ENCODE measurements at regions not wholly inside any gene's neighbourhood (a gene's known extent, or its start where the extent isn't known, plus 50 kb on each side); places are given as distances from the start of the nearest gene placed in this dataset.
"Not testable (repeated sequence)": the region's sequence is repeated elsewhere in the genome, so short reads cannot be mapped to it uniquely, and the experiment has no call there.

DNA sequence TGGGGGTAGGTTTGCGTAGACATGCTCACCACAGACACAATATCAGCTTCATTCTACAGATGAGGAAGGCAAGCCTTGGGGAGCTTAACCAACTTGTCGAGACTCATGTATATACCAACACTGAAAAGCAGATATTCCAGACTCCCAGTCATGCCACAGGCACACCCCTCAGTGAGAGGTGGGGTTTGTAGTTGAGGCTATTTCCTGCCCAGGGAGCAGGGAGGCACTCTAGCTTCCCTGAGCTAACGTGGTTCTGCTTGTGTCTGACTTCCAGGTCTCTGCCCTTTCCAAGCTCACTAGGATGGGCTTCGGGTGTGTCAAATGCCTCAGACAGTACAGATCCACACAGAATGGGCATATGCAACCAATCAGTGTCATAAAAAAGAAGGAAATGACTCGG lies 122.3 kb upstream of the RUNX1 start:
- Histone ChIP-seq H3K27ac (no peak overlapping the region), H3K36me3 (no peaks in the 10 kb centered on the region), H3K4me3 (no peak overlapping the region), H3K27me3 (no peaks in the 10 kb centered on the region), H3K4me1 (no peaks in the 10 kb centered on the region), H3K9me3 (replicated peaks) (peaks cover 8% of the 10 kb centered on the region; the same call in 1 of the 2 replicates)
- DNase-seq, result no peak

DNA sequence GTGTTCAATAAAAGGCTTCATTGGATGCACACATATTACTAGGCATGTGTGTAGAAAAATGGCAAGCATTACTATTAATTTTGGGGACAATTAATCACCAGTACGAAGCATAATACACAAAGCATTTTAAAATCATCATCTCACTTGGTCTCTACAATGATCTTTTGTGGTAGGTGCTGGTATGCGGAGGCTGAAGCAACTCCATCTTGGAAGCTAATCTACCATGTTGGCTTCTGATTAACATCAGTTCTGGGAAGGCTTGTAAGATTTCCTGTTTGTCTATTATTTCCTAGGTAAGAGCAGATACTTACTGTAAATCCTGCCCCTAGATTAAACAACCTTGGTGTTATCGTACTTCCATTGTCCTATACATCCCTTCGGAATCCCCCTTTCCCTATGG lies 121.7 kb upstream of the RUNX1 start:
- DNase-seq, result no peak
- H3K4me3 ChIP-seq, result no peak overlapping the region
- H3K4me1 ChIP-seq, result no peaks in the 10 kb centered on the region
- H3K27ac ChIP-seq, result no peak overlapping the region
- no peaks in the 10 kb centered on the region for H3K27me3 ChIP-seq
- peaks cover 8% of the 10 kb centered on the region; the same call in 1 of the 2 replicates for H3K9me3 ChIP-seq (replicated peaks)
- H3K36me3 ChIP-seq, result no peaks in the 10 kb centered on the region

DNA sequence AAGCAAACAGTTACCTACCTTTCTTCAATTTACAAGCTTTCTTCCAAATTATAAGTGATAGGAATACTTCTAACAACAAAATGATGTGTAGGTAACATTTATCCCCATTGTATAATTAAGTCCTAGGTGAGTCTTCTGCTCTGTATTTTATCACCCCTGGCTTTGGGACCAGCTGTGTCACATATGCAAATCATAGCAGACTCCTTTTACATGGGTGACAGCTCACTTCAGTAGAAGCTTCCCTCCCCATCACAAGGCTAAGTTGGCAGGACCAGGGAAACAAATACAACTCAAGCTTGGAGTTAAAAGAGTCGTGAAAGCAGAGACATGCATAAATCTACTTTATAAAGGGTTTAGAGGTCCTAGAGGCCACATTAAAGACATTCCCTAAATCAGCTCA lies 121.1 kb upstream of the RUNX1 start:
- Histone ChIP-seq H3K4me1 (no peaks in the 10 kb centered on the region), H3K36me3 (no peaks in the 10 kb centered on the region), H3K27ac (no peak overlapping the region), H3K4me3 (no peak overlapping the region), H3K9me3 (replicated peaks) (peaks cover 8% of the 10 kb centered on the region; the same call in 1 of the 2 replicates), H3K27me3 (no peaks in the 10 kb centered on the region)
- no peak for DNase-seq

DNA sequence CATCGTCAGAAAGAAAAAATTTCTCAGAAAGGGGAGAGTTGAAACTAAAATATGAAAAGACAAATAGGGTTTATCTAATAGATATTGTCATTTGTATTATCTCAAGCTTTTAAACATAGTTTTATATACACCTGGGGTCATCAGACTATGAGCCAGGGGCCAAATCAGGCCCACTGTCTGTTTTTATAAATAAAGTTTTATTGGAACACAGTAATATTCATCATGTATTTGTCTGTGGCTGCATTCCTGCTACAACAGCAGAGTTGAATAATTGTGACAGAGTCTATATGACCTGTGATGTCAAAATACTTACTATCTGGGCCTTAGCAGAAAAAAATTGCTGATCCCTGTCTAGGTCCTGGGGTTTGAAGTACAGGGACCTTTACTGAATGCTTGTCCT lies 120.5 kb upstream of the RUNX1 start:
- Histone ChIP-seq H3K27ac (no peak overlapping the region), H3K27me3 (no peaks in the 10 kb centered on the region), H3K36me3 (no peaks in the 10 kb centered on the region), H3K4me3 (no peak overlapping the region), H3K9me3 (replicated peaks) (peaks cover 8% of the 10 kb centered on the region; the same call in 1 of the 2 replicates), H3K4me1 (no peaks in the 10 kb centered on the region)
- DNase-seq, result no peak

DNA sequence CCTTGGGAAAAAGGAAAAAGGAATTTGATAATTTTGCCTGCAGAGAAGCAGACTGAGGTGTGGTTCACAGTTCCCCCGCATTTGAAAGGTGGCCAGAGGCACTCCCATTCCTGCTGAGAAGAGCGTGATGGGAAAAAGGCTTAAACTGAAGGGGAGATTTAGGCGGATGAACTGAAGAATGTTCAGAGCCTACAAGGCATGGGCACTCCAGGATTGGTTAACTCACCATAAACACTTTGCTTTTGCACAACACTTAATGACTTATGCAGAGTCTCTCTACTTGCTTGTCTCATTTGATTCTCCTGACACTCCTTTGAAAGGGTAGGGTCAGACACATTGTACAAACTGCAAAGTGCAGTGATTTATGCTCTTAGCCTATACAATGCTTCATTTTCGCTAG lies 119.6 kb upstream of the RUNX1 start:
- DNase-seq, result no peak
- no peak overlapping the region for H3K27ac ChIP-seq
- no peaks in the 10 kb centered on the region for H3K36me3 ChIP-seq
- peaks cover 8% of the 10 kb centered on the region; the same call in 1 of the 2 replicates for H3K9me3 ChIP-seq (replicated peaks)
- H3K4me3 ChIP-seq, result no peak overlapping the region
- no peaks in the 10 kb centered on the region for H3K4me1 ChIP-seq
- H3K27me3 ChIP-seq, result no peaks in the 10 kb centered on the region

DNA sequence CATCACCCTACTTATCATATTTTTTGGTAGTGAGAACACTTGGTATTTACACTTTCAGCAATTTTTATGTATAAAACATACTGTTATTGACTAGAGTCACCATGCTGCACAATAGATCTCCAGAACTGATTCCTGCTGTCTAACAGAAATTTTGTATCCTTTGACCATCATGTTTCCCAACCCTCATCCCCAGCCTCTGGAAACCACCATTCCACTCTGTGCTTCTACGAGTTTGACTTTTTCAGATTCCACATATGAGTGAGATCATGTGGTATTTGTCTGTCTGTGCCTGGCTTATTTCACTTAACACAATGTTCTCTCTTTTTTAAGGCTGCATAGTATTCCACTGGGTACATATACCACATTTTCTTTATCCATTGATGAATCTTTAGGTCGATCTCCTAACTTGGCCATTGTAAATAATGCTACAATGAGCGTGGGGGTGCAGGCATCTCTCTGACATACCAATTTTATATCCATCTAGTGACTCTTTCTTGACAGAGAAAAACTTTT lies 115.9 kb upstream of the RUNX1 start:
- Histone ChIP-seq H3K27ac (no peak overlapping the region), H3K4me1 (no peaks in the 10 kb centered on the region), H3K27me3 (no peaks in the 10 kb centered on the region), H3K36me3 (no peaks in the 10 kb centered on the region), H3K9me3 (replicated peaks) (no peaks in the 10 kb centered on the region; the same call in none of the 2 replicates), H3K4me3 (no peak overlapping the region)
- no peak for DNase-seq

DNA sequence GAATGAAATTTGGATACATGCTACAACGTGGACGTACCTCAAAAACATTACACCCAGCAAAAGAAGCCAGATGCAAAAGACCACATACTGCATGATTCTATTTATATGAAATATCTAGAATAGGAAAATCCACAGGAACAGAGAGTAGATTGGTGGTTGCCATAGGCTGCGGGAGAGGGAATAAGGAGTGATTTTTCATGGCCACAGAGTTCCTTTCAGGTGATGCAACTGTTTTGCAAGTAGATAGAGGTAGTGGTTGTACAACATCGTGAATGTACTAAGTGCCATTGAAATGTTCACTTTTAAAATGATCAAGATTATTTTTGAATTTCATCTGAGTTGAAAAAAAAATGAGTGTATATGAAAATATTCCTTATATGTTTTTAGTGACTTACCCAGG lies 115.3 kb upstream of the RUNX1 start:
- no peak for DNase-seq

DNA sequence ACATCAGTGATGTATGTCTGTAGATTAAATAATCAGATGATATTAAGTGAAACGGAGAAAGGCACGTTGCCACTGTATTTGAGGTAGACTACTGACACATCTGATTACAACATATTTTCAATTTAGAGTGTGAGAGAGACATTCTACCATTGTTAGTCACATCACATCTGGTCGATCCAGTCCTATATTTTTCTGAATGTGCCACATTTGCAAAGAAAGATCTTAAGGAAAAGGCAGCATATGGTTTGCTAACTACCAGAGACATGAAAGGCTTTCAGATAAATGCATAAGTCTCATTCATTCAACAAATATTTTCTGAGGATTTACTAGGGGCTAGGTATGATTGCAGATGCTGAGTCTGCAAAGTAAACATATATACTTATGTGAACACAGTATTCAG lies 114.3 kb upstream of the RUNX1 start:
- Histone ChIP-seq H3K9me3 (replicated peaks) (no peaks in the 10 kb centered on the region; the same call in none of the 2 replicates), H3K4me3 (no peak overlapping the region), H3K4me1 (no peaks in the 10 kb centered on the region), H3K27ac (no peak overlapping the region), H3K27me3 (no peaks in the 10 kb centered on the region), H3K36me3 (no peaks in the 10 kb centered on the region)
- DNase-seq, result no peak

More for the DNA sequence above, 115.3 kb upstream of the RUNX1 start:
- H3K9me3 ChIP-seq (replicated peaks), result no peaks in the 10 kb centered on the region; the same call in none of the 2 replicates
- no peaks in the 10 kb centered on the region for H3K36me3 ChIP-seq
- H3K4me1 ChIP-seq, result no peaks in the 10 kb centered on the region
- H3K27me3 ChIP-seq, result no peaks in the 10 kb centered on the region
- H3K27ac ChIP-seq, result no peak overlapping the region
- no peak overlapping the region for H3K4me3 ChIP-seq

DNA sequence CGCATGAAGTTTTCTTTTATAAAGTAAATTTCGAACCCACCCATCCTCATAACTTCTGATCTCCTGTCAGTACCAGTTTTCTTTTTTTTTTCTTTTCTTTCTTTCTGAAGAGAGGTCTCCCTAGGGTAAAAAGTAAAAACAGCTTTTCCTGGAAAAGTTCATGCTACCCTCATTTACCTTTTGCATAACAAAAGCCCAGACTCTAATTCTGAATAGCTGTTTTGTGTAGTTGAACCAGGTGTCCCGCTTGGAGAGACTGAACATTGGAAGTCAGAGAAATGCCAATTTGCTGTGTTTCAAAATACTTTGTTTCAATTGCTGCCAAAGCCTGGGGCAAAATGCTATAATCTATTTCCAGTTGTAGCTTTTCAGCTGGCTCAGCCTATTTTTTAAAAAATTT lies 113.7 kb upstream of the RUNX1 start:
- DNase-seq, result no peak
- H3K9me3 ChIP-seq (replicated peaks), result peaks cover 2% of the 10 kb centered on the region
- H3K4me1 ChIP-seq, result no peaks in the 10 kb centered on the region
- no peaks in the 10 kb centered on the region for H3K27me3 ChIP-seq
- H3K36me3 ChIP-seq, result no peaks in the 10 kb centered on the region
- no peak overlapping the region for H3K27ac ChIP-seq
- H3K4me3 ChIP-seq, result no peak overlapping the region

DNA sequence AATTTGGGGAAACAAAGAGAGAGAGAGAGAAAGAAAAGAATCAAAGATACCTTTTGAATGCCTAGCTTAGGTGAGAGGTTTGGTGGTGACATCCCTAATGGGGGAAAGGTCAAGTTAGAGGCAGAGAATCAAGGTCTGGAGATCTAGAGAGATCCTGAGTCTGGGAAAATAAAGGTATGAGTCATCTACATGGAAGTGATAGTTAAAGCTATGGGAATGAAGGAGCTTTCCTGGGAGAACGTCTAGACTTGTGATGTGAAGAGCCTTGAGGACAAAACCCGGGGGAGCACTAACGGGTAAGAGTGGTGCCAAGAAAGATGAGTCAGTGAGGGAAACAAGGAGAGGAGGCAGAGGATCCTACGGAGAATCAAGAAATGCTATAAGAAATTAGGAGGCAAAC lies 110.8 kb upstream of the RUNX1 start:
- Histone ChIP-seq H3K4me3 (no peak overlapping the region), H3K27ac (no peak overlapping the region), H3K36me3 (no peaks in the 10 kb centered on the region), H3K4me1 (no peaks in the 10 kb centered on the region), H3K27me3 (no peaks in the 10 kb centered on the region), H3K9me3 (replicated peaks) (peaks cover 11% of the 10 kb centered on the region)
- no peak for DNase-seq

DNA sequence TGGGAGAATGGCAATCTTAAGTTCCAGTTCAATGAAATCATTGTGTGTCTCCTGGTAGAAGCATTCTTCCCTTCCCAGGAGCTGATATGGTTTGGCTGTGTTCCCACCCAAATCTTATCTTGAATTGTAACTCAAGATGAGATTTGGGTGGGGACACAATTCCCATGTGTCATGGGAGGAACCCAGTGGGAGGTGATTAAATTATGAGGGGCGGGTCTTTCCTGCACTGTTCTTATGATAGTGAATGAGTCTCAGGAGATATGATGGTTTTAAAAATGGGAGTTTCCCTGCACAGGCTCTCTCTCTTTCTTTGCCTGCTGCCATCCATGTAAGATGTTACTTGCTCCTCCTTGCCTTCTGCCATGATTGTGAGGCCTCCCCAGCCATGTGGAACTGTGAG lies 108.3 kb upstream of the RUNX1 start:
- peaks cover 11% of the 10 kb centered on the region for H3K9me3 ChIP-seq (replicated peaks)
- not testable (repeated sequence) for DNase-seq, H3K27ac ChIP-seq, H3K4me1 ChIP-seq, H3K27me3 ChIP-seq, H3K4me3 ChIP-seq, H3K36me3 ChIP-seq

DNA sequence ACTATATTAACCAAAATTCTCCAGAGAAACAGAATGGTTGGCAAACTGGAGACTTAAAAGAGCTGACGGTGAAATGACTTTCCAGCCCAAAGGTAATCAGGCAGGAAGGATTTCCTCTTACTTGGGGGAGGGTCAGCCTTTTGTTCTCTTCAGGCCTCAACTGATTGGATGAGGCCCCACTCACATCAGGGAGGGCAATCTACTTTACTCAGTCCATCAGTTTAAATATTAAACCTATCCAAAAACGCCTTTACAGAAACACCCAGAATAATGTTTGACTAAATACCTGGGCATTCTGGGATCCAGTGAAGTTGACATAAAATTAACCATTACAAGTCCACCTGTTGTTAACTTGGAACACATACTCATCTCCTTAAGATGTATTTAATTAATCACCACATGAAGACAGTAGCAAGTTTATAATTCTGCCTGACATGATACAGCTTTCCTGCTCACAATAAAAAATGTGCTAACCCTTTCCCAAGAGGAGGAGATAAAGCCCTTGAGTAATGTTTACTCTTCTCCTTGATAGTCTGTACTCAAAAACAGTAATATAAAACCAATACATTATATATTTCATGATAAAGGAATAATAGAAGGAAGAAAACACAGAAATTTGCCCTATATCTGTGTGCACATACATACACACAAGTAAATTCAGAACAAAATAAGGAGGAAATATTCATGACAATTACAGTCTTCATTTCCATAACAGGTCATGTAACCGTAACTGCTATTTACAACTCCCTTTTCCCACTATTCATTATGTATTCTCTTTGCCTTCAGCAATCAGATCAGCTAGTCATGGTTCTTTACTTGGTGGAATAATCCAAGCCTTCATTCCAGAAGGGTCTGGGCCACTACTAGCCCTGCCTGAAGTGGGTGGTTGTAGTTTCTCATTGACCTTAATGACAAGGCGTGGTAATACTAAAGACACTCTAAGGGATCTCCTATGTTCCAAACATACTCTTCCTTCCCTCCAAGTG lies 107.5 kb upstream of the RUNX1 start:
- Histone ChIP-seq H3K4me3 (no peak overlapping the region), H3K27ac (no peak overlapping the region), H3K27me3 (no peaks in the 10 kb centered on the region), H3K4me1 (no peaks in the 10 kb centered on the region), H3K36me3 (no peaks in the 10 kb centered on the region), H3K9me3 (replicated peaks) (peaks cover 11% of the 10 kb centered on the region)
- no peak for DNase-seq

DNA sequence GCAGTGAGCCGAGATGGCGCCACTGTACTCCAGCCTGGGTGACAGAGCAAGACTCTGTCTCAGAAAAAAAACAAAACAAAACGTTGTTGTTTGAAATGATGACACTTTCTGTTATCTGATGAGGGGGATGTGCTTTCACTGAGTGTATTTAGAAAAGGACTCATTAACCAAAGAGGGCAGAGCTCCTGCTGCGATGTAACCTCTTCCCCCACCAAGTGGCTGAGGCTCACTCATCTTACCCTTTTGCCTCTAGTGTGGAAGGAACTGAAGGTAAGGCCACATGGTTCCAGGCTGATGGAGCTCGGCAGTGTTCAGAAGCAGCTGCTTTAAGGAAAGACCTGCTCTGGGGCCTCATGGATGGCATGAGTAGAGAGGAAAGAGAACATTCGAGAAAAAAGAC lies 105.7 kb upstream of the RUNX1 start:
- H3K4me1 ChIP-seq, result peaks cover 8% of the 10 kb centered on the region; the same call in 1 of the 2 replicates
- DNase-seq, result no peak
- peaks cover 21% of the 10 kb centered on the region for H3K9me3 ChIP-seq (replicated peaks)
- H3K36me3 ChIP-seq, result no peaks in the 10 kb centered on the region
- no peak overlapping the region for H3K27ac ChIP-seq
- no peak overlapping the region for H3K4me3 ChIP-seq
- H3K27me3 ChIP-seq, result no peaks in the 10 kb centered on the region

DNA sequence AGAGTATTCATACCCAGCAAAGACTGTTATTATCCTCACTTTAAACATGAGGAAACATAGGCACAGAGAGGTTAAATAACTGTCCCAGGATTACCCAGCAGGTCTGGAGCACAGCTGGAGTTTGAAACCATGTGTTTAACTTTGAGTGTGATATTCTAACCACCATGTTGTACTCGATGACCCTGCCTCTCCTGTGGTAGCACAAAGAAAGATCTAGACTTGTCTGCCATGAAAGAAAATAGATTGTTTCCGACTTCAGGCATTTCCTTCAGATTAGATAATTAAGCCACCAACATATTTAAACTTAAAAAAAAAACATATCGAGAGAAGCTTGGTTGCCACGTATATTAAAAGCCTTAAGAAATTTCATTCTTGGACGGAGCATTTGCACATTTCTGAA lies 104.6 kb upstream of the RUNX1 start:
- Histone ChIP-seq H3K4me1 (peaks cover 8% of the 10 kb centered on the region; the same call in 1 of the 2 replicates), H3K27me3 (no peaks in the 10 kb centered on the region), H3K4me3 (no peak overlapping the region), H3K36me3 (no peaks in the 10 kb centered on the region), H3K27ac (no peak overlapping the region), H3K9me3 (replicated peaks) (peaks cover 21% of the 10 kb centered on the region)
- no peak for DNase-seq

DNA sequence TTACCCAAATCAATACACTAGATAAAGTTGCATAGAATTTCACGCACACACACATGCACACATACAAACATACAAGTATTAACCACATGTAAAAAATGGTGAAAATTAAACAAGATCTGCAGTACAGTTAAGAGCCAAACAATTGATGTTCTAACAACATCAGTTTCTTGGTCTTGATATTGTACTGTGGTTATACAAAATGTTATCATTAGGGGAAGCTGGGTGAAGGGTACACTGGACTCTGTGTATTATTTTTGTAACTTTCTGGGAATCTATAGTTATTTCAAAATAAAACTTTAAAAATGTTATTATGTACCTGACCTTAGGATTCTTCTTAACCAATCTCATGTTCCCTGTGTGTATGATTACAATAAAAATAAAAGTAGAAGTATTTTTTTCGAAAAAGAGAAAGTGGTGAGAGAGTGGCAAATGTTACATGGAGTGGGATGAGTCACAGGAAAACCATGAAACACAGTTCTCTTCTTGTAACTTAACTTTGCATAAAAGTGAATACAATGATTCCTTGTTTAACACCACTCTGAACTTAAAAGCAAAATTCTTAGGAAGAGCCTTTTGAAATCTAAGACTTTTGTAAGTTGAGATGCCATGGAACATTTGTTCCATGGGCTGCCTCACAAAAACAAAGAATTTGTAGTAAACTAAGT lies 101.6 kb upstream of the RUNX1 start:
- H3K4me3 ChIP-seq, result no peak overlapping the region
- no peaks in the 10 kb centered on the region for H3K36me3 ChIP-seq
- H3K4me1 ChIP-seq, result peaks cover 8% of the 10 kb centered on the region; the same call in 1 of the 2 replicates
- H3K27me3 ChIP-seq, result no peaks in the 10 kb centered on the region
- H3K27ac ChIP-seq, result peak overlapping the region; percentile 6
- peaks cover 11% of the 10 kb centered on the region for H3K9me3 ChIP-seq (replicated peaks)
- peak in 1 of 2 experiments; percentile 55 for DNase-seq

Measured in SJCRH30 (cell line).